ENCODE measurements at regions not wholly inside any gene's neighbourhood (a gene's known extent, or its start where the extent isn't known, plus 50 kb on each side); places are given as distances from the start of the nearest gene placed in this dataset.

DNA sequence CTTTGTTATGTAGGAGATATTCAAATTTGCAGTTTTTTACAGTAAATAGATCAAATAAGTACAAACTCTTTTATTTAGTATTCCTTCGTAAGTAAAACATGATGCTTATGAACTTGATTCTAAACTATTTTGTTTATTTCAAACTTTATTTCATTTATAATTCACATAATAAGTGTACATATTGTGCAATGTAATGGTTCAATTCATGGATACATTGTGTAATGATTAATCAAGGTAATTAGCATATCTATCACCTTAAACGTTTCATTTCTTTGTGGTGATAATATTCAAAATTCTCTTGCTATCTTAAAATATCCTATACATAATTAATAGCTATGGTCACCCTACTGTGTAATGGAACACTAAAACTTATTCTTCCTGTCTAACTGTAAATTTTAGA, 525.9 kb upstream of the ZNF804A start:
- CTCF ChIA-PET, result no interaction called here

DNA sequence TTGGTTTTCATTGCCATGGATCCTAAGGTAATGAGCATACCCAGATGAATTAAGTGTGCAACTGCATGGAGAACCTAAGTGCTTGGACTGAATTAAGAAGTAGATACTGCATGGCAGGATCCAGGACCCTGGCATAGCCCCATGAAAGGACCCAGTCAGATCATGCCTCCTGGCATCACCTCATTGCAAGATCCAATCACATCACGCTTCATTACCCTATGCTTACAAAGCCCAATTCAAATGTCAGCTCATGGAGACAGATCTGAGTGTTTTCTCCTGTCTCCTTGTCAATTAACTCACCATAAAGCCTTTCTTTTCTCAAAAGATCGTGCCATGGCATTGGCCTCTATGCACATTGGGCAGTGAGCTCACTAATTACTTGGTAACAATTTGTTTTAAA, 519.8 kb upstream of the ZNF804A start:
- ChIA-PET CTCF (no interaction called here), POLR2A (no interaction called here)
- no peak for TF ChIP-seq CTBP1 (IDR thresholded peaks at IDR 0.05; ENCODE audit: borderline replicate concordance)
- TF ChIP-seq L3MBTL2 (conservative IDR thresholded peaks at IDR 0.05), result no peak
- TF ChIP-seq HDGF (IDR thresholded peaks at IDR 0.05; ENCODE audit: borderline replicate concordance), result no peak
- TF ChIP-seq FOXM1 (IDR thresholded peaks at IDR 0.05; ENCODE audit: borderline replicate concordance), result no peak
- TF ChIP-seq TARDBP (IDR thresholded peaks at IDR 0.05), result no peak
- TF ChIP-seq FOXA1 (IDR thresholded peaks at IDR 0.05), result no peak
- TF ChIP-seq, protein P1, sequence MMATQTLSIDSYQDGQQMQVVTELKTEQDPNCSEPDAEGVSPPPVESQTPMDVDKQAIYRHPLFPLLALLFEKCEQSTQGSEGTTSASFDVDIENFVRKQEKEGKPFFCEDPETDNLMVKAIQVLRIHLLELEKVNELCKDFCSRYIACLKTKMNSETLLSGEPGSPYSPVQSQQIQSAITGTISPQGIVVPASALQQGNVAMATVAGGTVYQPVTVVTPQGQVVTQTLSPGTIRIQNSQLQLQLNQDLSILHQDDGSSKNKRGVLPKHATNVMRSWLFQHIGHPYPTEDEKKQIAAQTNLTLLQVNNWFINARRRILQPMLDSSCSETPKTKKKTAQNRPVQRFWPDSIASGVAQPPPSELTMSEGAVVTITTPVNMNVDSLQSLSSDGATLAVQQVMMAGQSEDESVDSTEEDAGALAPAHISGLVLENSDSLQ (IDR thresholded peaks at IDR 0.05), result no peak
- TF ChIP-seq ELF4 (IDR thresholded peaks at IDR 0.05), result no peak
- TF ChIP-seq FOXK2 (IDR thresholded peaks at IDR 0.05), result no peak
- no peak for TF ChIP-seq SUZ12 (IDR thresholded peaks at IDR 0.05)
- DNase-seq (ENCODE audit: extremely low spot score), result no peak

More for the DNA sequence above, 525.9 kb upstream of the ZNF804A start:
- TF ChIP-seq BHLHE40 (IDR thresholded peaks at IDR 0.05; ENCODE audit: borderline replicate concordance) (no peak), ZNF384 (IDR thresholded peaks at IDR 0.05) (no peak), SUZ12 (IDR thresholded peaks at IDR 0.05) (no peak), CTBP1 (IDR thresholded peaks at IDR 0.05; ENCODE audit: borderline replicate concordance) (no peak), HDGF (IDR thresholded peaks at IDR 0.05; ENCODE audit: borderline replicate concordance) (no peak), ELF4 (IDR thresholded peaks at IDR 0.05) (no peak), FOXK2 (IDR thresholded peaks at IDR 0.05) (no peak), FOXA1 (IDR thresholded peaks at IDR 0.05) (no peak), L3MBTL2 (conservative IDR thresholded peaks at IDR 0.05) (no peak), ARNT (IDR thresholded peaks at IDR 0.05) (no peak)
- DNase-seq (ENCODE audit: extremely low spot score), result no peak
- POLR2A ChIA-PET, result no interaction called here

GRCh38 chr2:184091456-184091855, 506.9 kb upstream of the ZNF804A start:
- POLR2A ChIA-PET, result no interaction called here
- no peak for TF ChIP-seq BHLHE40 (IDR thresholded peaks at IDR 0.05; ENCODE audit: borderline replicate concordance)
- no peak for TF ChIP-seq FOXM1 (IDR thresholded peaks at IDR 0.05; ENCODE audit: borderline replicate concordance)
- TF ChIP-seq L3MBTL2 (conservative IDR thresholded peaks at IDR 0.05), result no peak
- no peak for TF ChIP-seq HDGF (IDR thresholded peaks at IDR 0.05; ENCODE audit: borderline replicate concordance)
- TF ChIP-seq ZNF384 (IDR thresholded peaks at IDR 0.05), result no peak
- TF ChIP-seq ARNT (IDR thresholded peaks at IDR 0.05), result no peak
- no peak for TF ChIP-seq SUZ12 (IDR thresholded peaks at IDR 0.05)
- CTCF ChIA-PET, result no interaction called here
- no peak for DNase-seq (ENCODE audit: extremely low spot score)

DNA sequence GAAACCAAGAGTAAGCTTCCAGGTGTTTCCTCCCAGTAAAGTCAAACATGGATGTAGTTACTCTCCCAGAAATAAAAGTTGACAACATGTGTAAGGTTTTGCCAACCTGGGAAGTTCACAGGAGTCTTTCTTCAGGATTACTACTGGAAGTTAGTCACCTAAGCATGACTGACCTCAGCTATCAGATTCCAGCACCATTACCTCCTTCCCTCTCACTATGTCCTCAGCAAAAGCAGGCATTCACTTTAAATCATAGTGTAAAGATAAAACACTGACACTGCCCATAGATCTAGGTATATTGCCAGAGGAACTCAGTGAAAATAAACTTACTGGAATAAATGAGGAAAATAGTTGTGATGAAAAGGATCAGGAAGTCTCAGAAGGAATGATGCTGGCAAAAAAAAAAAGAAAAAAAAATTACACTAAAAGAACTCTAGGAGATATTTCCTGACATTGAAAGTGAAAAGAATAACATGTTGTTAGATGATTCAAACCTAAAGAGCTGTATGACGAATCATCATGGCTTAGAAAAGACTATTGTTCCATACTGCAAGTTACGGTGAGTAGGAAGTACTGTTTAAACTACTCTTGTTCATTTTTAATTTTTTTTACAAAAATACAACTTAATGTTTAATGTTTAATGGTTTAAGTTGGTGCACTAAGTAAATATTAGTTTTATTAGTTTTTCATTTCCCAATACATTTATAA, 484.5 kb upstream of the ZNF804A start:
- ChIA-PET POLR2A (no interaction called here), CTCF (no interaction called here)
- TF ChIP-seq FOXA1 (IDR thresholded peaks at IDR 0.05) (no peak), NFRKB (IDR thresholded peaks at IDR 0.05) (no peak), ARNT (IDR thresholded peaks at IDR 0.05) (no peak), LEF1 (IDR thresholded peaks at IDR 0.05; ENCODE audit: borderline replicate concordance) (no peak), BHLHE40 (IDR thresholded peaks at IDR 0.05; ENCODE audit: borderline replicate concordance) (no peak), CTBP1 (IDR thresholded peaks at IDR 0.05; ENCODE audit: borderline replicate concordance) (no peak), TARDBP (IDR thresholded peaks at IDR 0.05) (no peak), L3MBTL2 (conservative IDR thresholded peaks at IDR 0.05) (no peak), SP1 (IDR thresholded peaks at IDR 0.05) (no peak), ELF4 (IDR thresholded peaks at IDR 0.05) (no peak), ZNF384 (IDR thresholded peaks at IDR 0.05) (no peak), HDGF (IDR thresholded peaks at IDR 0.05; ENCODE audit: borderline replicate concordance) (no peak), SUZ12 (IDR thresholded peaks at IDR 0.05) (no peak), FOXM1 (IDR thresholded peaks at IDR 0.05; ENCODE audit: borderline replicate concordance) (no peak), FOXK2 (IDR thresholded peaks at IDR 0.05) (no peak)
- TF ChIP-seq, protein P1 (IDR thresholded peaks at IDR 0.05), result no peak
- DNase-seq (ENCODE audit: extremely low spot score), result no peak

DNA sequence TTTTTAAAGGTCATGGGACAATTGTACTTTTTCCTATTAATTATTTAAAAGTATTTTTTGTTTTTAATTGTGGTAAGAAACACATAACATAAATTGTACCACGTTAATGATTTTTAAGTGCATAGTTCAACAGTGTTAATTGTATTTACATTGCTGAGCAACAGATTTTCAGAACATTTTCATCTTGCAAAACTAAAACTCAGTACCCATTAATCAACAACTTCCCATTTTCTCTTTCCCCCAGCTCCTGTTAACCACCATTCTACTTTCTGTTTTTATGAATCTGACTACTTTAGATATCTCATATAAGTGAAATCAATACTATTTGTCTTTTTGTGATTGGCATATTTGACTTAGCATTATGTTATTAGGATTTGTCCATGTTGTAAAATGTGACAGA, 483.9 kb upstream of the ZNF804A start:
- DNase-seq (ENCODE audit: extremely low spot score), result no peak
- POLR2A ChIA-PET, result no interaction called here
- TF ChIP-seq LEF1 (IDR thresholded peaks at IDR 0.05; ENCODE audit: borderline replicate concordance) (no peak), NFRKB (IDR thresholded peaks at IDR 0.05) (no peak), SUZ12 (IDR thresholded peaks at IDR 0.05) (no peak), ZNF384 (IDR thresholded peaks at IDR 0.05) (no peak), SP1 (IDR thresholded peaks at IDR 0.05) (no peak), BHLHE40 (IDR thresholded peaks at IDR 0.05; ENCODE audit: borderline replicate concordance) (no peak), HDGF (IDR thresholded peaks at IDR 0.05; ENCODE audit: borderline replicate concordance) (no peak), CTBP1 (IDR thresholded peaks at IDR 0.05; ENCODE audit: borderline replicate concordance) (no peak), L3MBTL2 (conservative IDR thresholded peaks at IDR 0.05) (no peak), ARNT (IDR thresholded peaks at IDR 0.05) (no peak), FOXM1 (IDR thresholded peaks at IDR 0.05; ENCODE audit: borderline replicate concordance) (no peak), FOXA1 (IDR thresholded peaks at IDR 0.05) (no peak), ELF4 (IDR thresholded peaks at IDR 0.05) (no peak)
- TF ChIP-seq, protein P1 (IDR thresholded peaks at IDR 0.05), result no peak
- CTCF ChIA-PET, result no interaction called here
